ENCODE measurements at regions not wholly inside any gene's neighbourhood (a gene's known extent, or its start where the extent isn't known, plus 50 kb on each side); places are given as distances from the start of the nearest gene placed in this dataset.

DNA sequence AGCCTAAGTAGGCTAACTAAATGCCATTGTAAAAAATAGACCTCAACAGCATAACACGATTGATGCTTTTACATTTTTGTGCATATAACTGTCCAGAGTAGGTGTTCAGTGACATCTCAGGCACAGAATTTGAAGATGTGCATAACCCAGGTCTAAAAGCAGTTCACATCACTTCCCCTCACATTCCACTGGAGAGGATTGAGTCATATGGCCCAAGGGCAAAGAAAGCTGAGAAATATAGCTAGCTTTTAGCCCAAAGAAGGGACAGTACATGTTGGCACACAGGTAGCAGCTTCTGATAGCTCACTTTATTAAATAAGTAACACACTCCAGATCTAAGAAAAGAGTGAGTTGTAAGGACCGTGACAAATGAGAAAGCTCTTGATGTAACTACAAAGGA, 2259.5 kb upstream of the WWC1 start:
- TF ChIP-seq, protein P1, sequence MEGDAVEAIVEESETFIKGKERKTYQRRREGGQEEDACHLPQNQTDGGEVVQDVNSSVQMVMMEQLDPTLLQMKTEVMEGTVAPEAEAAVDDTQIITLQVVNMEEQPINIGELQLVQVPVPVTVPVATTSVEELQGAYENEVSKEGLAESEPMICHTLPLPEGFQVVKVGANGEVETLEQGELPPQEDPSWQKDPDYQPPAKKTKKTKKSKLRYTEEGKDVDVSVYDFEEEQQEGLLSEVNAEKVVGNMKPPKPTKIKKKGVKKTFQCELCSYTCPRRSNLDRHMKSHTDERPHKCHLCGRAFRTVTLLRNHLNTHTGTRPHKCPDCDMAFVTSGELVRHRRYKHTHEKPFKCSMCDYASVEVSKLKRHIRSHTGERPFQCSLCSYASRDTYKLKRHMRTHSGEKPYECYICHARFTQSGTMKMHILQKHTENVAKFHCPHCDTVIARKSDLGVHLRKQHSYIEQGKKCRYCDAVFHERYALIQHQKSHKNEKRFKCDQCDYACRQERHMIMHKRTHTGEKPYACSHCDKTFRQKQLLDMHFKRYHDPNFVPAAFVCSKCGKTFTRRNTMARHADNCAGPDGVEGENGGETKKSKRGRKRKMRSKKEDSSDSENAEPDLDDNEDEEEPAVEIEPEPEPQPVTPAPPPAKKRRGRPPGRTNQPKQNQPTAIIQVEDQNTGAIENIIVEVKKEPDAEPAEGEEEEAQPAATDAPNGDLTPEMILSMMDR (IDR thresholded peaks at IDR 0.05; ENCODE audit: low read depth, low read length), result no peak
- TF ChIP-seq POLR2A (IDR thresholded peaks at IDR 0.05; ENCODE audit: extremely low read depth, insufficient read length), result no peak
- TF ChIP-seq, protein P2, sequence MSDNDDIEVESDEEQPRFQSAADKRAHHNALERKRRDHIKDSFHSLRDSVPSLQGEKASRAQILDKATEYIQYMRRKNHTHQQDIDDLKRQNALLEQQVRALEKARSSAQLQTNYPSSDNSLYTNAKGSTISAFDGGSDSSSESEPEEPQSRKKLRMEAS (IDR thresholded peaks at IDR 0.05; ENCODE audit: low read depth, low read length), result no peak

Data from NB4 (cell line).